HG03432 (cell line): ENCODE measurements at regions not wholly inside any gene's neighbourhood (a gene's known extent, or its start where the extent isn't known, plus 50 kb on each side); places are given as distances from the start of the nearest gene placed in this dataset.
"Not testable (repeated sequence)": the region's sequence is repeated elsewhere in the genome, so short reads cannot be mapped to it uniquely, and the experiment has no call there.

Source experiments
- ATAC-seq: cut with Tn5 transposase; IDR thresholded peaks from one replicate; pipeline ENCODE4 v1.9.1; 2021; ENCODE audit warnings: mild to moderate bottlenecking, moderate library complexity; ENCODE audit not compliant: unreplicated experiment

GRCh38 chr7:24428676-24429075, 144.6 kb upstream of the PALS2 start:
- no peak for ATAC-seq

- no peak for ATAC-seq
Measured at GRCh38 chr7:24432677-24433076, 140.6 kb upstream of the PALS2 start.

- no peak for ATAC-seq
Measured at GRCh38 chr7:24434972-24435371, 138.3 kb upstream of the PALS2 start.

GRCh38 chr7:24436131-24436920, 136.9 kb upstream of the PALS2 start:
- no peak for ATAC-seq

GRCh38 chr7:24438232-24438631, 135.0 kb upstream of the PALS2 start:
- ATAC-seq: no peak

- not testable (repeated sequence) for ATAC-seq
Measured at GRCh38 chr7:24439104-24439503, 134.1 kb upstream of the PALS2 start.

- no peak for ATAC-seq
Measured at GRCh38 chr7:24440892-24441291, 132.4 kb upstream of the PALS2 start.

- ATAC-seq: peak; percentile 64
Measured at GRCh38 chr7:24441314-24442027, 131.8 kb upstream of the PALS2 start.

- peak; percentile 25 for ATAC-seq
Measured at GRCh38 chr7:24442170-24442777, 131.0 kb upstream of the PALS2 start.

GRCh38 chr7:24444666-24445440, 128.4 kb upstream of the PALS2 start:
- no peak for ATAC-seq

- ATAC-seq: no peak
Measured at GRCh38 chr7:24448038-24448437, 125.2 kb upstream of the PALS2 start.

GRCh38 chr7:24449416-24449815, 123.8 kb upstream of the PALS2 start:
- not testable (repeated sequence) for ATAC-seq

- ATAC-seq: peak; percentile 78
Measured at GRCh38 chr7:24455813-24456525, 117.3 kb upstream of the PALS2 start.

- peak; percentile 67 for ATAC-seq
Measured at GRCh38 chr7:24456526-24457218, 116.6 kb upstream of the PALS2 start.

- no peak for ATAC-seq
Measured at GRCh38 chr7:24457219-24457558, 116.1 kb upstream of the PALS2 start.

- ATAC-seq: no peak
Measured at GRCh38 chr7:24462117-24462516, 111.1 kb upstream of the PALS2 start.

- ATAC-seq: no peak
Measured at GRCh38 chr7:24462984-24463383, 110.3 kb upstream of the PALS2 start.

GRCh38 chr7:24463474-24463873, 109.8 kb upstream of the PALS2 start:
- ATAC-seq: no peak

GRCh38 chr7:24464861-24465260, 108.4 kb upstream of the PALS2 start:
- no peak for ATAC-seq

GRCh38 chr7:24466168-24466768, 107.0 kb upstream of the PALS2 start:
- ATAC-seq: no peak
